HG03354 (cell line): ENCODE measurements at regions not wholly inside any gene's neighbourhood (a gene's known extent, or its start where the extent isn't known, plus 50 kb on each side); places are given as distances from the start of the nearest gene placed in this dataset.

ENCODE experiments used
- ATAC-seq: cut with Tn5 transposase; IDR thresholded peaks from one replicate; pipeline ENCODE4 v1.9.1; 2021; ENCODE audit warnings: mild to moderate bottlenecking; ENCODE audit not compliant: unreplicated experiment, poor library complexity, severe bottlenecking

DNA sequence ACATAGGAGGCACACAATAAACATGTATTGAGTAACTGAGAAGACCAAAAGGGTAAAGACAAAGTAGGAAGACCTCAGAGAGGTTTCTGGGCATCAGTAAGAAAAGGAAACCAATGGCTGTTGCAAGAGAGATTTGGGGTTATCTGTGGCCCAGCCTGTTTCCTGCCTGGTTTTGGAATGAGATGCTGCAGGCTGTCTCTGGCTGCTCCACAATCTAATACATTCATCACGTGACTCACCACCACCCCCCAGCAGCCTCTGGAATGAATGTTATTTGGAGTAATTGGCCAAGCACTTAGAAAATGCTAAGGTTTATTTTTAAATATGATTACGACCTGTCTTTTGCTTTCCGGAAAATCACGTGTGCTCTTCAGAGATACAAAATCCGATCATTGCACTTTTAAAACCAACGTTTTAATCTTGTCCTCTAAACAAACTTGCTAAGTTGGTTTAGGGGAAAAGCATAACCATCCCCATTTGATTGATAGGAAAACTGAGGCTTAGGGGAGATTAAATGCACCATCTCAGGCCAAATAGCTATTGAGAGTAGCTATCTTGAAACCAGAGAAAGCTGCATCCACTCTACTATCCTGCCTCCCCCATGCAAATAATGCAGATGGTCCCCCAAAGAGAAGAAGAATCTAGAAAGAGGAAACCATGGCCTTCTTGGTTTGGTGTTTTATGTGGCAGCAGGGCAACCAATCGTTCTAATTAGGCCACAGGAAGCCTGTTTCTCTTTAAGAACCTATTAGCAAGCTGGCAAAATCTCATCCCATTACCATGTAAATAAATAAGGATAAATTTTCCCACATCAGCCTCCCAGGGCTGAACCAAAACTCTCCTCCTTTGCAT lies 151.8 kb upstream of the ADRA1B start:
- ATAC-seq, result no peak

DNA sequence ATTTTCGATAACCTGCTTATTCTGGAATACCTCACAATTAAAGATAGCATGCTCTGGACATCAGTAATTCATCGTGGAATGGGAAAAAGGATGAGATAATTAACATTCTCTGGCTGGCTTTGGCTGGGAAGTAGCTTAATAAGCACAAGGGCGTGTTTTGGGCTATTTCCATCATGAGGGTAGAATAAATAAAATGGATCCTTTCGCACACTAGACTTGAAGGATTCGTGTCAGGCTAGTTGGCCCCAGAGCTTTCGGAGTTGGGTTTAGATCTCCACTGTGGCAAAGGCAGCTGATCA lies 151.2 kb upstream of the ADRA1B start:
- no peak for ATAC-seq

DNA sequence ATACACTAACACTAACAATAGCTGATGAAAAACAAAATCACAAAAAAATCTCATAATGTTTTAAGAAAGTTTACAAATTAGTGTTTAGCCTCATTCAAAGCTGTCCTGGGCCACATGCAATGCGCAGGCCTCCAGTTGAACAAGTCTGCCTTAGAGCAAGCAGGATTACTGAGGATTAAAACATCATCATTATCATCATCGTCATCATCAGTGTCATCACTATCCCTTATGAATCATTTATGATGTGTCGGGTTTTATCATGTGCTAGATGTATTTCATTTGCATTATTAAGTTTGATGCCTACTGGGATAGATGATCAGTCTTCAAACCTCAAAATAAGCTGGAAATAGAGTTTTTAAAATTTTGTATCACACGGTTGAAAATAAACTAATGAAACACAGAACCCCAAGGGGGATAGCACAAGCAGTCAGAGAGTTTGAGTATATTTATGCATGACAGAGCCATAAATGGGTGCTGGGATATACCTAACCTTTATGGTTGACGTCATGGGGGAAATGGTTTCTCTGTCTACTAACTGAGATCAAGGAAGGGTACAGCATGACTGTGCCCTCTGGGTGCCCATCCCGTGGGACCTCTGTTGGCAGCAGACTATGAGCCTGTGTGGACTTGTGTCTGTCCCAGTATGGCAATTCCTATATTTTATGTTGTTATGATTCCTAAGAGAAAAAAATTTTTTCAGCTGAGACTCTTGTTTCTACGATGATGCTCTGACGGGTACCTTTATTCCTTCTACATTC lies 150.3 kb upstream of the ADRA1B start:
- ATAC-seq, result no peak

- no peak for ATAC-seq
These were observed 148.0 kb upstream of the ADRA1B start for GRCh38 chr5:159768243-159768642.

DNA sequence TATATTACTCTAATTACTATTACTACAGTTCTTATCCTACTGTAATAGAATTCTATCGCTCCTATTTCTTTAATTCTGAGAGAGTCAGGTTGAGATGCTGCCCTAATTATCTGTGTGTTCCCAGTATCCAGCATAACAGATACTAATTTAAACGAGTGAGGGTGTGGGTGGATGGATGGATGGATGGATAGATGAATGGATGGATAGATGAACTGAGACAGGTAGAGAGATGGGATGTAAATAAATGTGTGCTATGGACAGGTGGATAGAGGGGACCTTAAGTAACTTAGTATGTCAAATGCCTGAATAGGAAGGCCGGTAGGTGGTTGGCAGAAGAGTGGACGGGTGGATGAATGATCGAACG lies 143.6 kb upstream of the ADRA1B start:
- ATAC-seq, result no peak

GRCh38 chr5:159773062-159773924 lies 143.0 kb upstream of the ADRA1B start:
- peak; percentile 94 for ATAC-seq

GRCh38 chr5:159774476-159775031 lies 141.7 kb upstream of the ADRA1B start:
- ATAC-seq, result no peak

GRCh38 chr5:159775890-159776289 lies 140.4 kb upstream of the ADRA1B start:
- ATAC-seq, result no peak

- ATAC-seq, result no peak
These were observed 139.1 kb upstream of the ADRA1B start for GRCh38 chr5:159777049-159777660.

DNA sequence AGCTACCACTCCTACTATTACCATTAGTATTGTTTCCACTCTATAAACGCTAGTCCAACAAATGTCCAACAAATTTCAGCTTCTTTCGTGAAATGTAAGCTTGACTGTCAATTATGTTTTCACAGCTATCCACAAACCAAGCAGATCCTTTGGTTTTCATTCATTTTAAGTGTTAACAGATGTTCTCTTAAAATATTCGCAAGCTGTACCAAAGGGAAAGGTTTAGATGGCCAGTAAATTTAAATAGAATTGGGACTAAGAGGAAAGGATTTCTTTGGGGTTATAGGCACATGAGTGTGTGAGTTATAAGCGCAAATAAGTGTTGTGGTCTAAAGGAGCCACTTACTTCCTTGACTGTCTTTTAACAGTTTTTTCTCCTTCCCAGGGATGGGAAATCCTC lies 136.8 kb upstream of the ADRA1B start:
- no peak for ATAC-seq

DNA sequence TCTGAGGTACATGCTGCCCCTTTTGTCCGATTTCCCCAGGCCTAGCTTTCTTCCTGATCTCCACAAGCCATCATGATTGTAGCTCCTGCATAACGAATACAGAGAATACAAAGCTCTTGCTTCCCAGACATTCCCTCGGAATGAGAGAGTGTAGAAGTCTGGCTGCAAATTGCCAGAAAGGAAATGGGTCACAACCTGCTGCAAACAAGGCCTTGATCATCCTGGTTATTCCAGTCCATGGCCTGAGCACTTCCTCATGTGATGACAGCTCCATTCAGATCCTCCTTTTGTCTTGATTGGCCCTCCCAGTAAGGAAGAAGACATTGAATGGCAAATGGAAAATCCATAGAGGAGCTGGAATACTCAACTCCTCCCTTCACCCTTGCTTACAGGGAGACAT lies 136.0 kb upstream of the ADRA1B start:
- ATAC-seq, result no peak

DNA sequence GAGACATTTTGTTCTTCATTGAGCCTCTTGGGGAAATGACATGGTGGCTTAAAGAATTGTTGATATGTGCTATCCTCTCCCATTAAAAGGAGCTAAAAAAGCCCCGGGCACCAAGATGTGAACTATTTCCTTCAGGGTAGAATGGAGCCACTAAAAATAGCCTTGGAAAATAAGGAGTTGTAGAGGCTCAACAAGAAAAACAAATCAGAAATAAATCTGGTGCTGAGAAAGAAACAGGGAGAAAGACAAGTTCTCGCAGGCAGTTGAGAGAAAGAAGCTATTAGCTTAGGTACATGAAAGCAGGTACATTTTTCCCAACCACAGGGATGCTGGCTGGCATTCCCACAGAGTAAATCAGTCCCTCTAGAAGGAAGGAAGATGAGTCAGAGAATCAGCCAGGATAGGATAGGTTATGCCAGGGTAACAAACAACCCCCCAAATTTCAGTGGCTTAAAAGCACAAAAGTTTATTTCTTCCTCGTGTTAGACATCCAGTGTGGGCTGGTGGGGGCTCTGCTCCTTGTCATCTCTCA lies 134.6 kb upstream of the ADRA1B start:
- ATAC-seq, result no peak

- no peak for ATAC-seq
These were observed 133.9 kb upstream of the ADRA1B start for GRCh38 chr5:159782197-159782994.

- ATAC-seq, result no peak
These were observed 133.3 kb upstream of the ADRA1B start for GRCh38 chr5:159782995-159783300.

DNA sequence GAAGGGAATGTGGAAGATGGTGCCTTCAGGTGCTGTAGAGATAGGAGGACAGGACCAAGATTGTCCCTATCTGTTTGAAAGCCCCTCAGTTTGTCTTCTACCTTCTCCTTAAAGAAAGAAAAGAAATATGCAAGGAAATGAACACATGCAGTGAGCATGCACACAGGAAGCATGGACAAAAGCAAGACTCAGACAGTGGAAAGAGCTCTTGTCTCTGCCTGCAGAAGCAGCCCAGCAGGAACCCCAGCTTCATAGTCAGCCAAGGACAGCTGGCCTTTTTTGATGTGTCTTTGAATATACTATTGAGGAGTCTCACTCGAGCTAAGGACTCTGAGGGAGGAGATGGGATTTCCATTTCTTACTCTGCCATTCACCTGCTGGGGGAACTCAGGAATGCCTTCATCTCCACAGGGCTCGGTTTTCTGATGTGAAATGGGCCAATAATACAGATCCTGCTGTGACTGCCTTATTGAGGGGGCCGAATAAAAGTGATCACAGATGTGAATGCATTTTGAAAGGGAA lies 132.5 kb upstream of the ADRA1B start:
- no peak for ATAC-seq

DNA sequence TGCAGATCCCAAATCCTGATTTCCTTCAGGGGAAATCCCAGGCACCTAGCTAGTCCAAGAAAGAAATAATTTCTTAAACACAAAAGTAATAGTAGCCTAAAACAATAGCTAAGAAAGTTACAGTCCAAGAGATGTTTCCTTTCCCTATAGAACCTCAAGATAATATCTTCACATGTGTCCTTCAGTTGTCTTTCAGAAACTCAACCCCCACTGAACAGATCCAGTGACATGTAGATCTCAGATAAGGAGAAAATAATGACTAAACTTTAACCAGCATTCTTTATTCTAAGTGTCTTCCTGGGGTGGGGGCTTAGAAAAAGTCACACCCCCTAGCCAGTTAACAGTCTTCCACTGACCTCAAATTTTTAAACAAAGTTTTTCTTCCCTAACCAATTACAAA lies 131.3 kb upstream of the ADRA1B start:
- ATAC-seq, result no peak

DNA sequence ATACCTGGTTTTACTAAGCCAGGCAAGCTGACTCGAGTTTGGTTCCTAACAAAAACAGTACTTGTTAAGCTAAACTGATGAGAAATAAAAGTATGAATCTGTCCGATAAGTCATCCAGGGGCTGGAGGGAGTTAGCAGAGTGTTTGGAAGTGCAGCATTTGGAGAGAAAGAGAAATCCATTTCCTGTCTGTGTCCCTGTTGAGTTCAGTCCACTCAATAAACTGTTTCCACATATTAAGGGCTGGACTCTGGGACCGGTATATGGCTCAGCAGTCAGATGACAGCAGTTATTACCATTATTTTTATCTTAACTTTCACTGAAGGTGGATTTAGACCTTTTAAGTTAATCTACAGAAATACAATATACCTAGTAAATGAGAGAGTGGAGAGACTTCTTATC lies 130.6 kb upstream of the ADRA1B start:
- ATAC-seq, result no peak

- ATAC-seq, result no peak
These were observed 130.1 kb upstream of the ADRA1B start for GRCh38 chr5:159786201-159786600.
